ENCODE measurements at regions not wholly inside any gene's neighbourhood (a gene's known extent, or its start where the extent isn't known, plus 50 kb on each side); places are given as distances from the start of the nearest gene placed in this dataset.

DNA sequence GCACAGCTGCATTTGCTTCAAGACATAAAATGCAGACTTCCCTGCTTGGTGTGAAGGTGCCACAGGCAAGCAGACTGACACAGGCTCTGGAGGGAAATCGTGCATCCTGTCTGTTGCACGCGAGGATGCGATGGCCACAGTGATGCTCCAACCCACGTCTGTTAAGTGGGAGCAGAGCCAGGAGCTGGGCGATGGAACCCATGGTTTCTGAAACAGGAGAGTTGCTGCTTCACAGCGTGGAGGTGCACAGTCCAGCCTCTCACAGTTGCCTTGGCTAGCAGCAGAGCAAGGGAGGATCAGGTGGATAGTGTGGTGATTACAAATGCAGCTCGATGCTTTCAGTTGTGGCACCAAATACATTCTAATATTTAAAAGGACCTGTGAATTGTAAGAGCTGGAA lies 108.8 kb downstream of the TENT4A start:
- no peaks in the 10 kb centered on the region for H3K79me2 ChIP-seq (ENCODE audit: insufficient read depth, low read length)
- no peak overlapping the region for H3K9ac ChIP-seq (ENCODE audit: low read length)
- no peak overlapping the region for H2AFZ ChIP-seq (ENCODE audit: low read length)
- H3F3A ChIP-seq (ENCODE audit: insufficient read depth, low read length): no peaks in the 10 kb centered on the region
- H3K36me3 ChIP-seq (ENCODE audit: insufficient read depth, low read length): no peaks in the 10 kb centered on the region
- H3K4me2 ChIP-seq (ENCODE audit: low read length): no peak overlapping the region
- no peaks in the 10 kb centered on the region; the same call in 1 of the 2 replicates for H3K27me3 ChIP-seq (ENCODE audit: insufficient read depth, low read length)
- no peak for TF ChIP-seq CTCF (IDR thresholded peaks at IDR 0.05; ENCODE audit: low read length)
- no peak for TF ChIP-seq EZH2 (IDR thresholded peaks at IDR 0.05; ENCODE audit: borderline replicate concordance, low read length)
- H3K4me3 ChIP-seq (ENCODE audit: low read depth, low read length, poor library complexity, severe bottlenecking): no peak overlapping the region
- no peak overlapping the region for H3K27ac ChIP-seq (ENCODE audit: low read depth, low read length, poor library complexity, severe bottlenecking)
- no peaks in the 10 kb centered on the region for H3K9me2 ChIP-seq (ENCODE audit: low read depth, low read length)
- H3K9me3 ChIP-seq (ENCODE audit: low read length): no peaks in the 10 kb centered on the region; the same call in 1 of the 2 replicates
- no peaks in the 10 kb centered on the region for H4K20me1 ChIP-seq (ENCODE audit: insufficient read depth, low read length)
- H3K4me1 ChIP-seq (ENCODE audit: insufficient read depth, low read length, severe bottlenecking): no peaks in the 10 kb centered on the region

DNA sequence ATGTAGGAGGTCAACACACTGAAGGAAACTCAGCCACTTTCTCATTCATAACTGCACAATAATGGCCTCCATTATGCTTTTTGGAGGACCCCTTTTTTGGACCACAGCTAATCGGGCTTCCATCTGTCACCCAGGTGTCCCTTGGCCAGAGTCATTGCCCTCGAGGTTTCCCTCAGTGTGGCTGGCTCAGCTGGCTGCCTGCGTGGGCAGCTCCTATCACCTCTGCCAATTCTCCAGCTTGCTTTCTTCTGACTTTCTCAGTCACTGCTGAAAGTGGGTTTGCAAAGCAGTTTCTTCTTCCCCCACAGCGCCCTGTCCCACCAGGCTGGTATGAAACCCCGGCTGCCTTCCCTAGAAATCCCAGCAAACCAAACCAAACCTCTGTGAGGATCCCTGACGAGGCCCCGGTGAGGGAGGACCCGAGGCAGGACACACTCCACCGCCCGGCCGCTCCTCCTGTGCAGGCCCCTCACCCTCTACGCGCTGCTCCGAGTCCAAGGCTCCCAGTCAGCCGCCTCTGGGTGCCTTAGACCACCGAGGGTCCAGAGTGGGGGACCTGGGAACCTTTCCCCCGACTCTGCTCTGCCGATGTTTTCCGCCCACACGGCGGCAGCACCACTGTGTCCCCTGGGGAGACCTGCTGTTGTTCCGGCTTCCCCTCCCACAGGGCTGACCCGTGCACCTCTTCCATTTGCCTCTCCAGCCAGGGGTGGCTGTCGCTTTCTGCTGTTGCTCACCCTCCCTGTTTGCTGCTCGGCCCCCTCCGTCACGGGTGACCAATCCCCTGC lies 109.5 kb downstream of the TENT4A start:
- no peaks in the 10 kb centered on the region for H3F3A ChIP-seq (ENCODE audit: insufficient read depth, low read length)
- no peaks in the 10 kb centered on the region; the same call in 1 of the 2 replicates for H3K27me3 ChIP-seq (ENCODE audit: insufficient read depth, low read length)
- no peak overlapping the region for H3K4me3 ChIP-seq (ENCODE audit: low read depth, low read length, poor library complexity, severe bottlenecking)
- TF ChIP-seq EZH2 (IDR thresholded peaks at IDR 0.05; ENCODE audit: borderline replicate concordance, low read length): no peak
- no peak for TF ChIP-seq CTCF (IDR thresholded peaks at IDR 0.05; ENCODE audit: low read length)
- no peaks in the 10 kb centered on the region for H3K36me3 ChIP-seq (ENCODE audit: insufficient read depth, low read length)
- no peaks in the 10 kb centered on the region for H3K9me2 ChIP-seq (ENCODE audit: low read depth, low read length)
- no peaks in the 10 kb centered on the region; the same call in 1 of the 2 replicates for H3K9me3 ChIP-seq (ENCODE audit: low read length)
- no peaks in the 10 kb centered on the region for H3K4me1 ChIP-seq (ENCODE audit: insufficient read depth, low read length, severe bottlenecking)
- H3K79me2 ChIP-seq (ENCODE audit: insufficient read depth, low read length): no peaks in the 10 kb centered on the region
- H4K20me1 ChIP-seq (ENCODE audit: insufficient read depth, low read length): no peaks in the 10 kb centered on the region
- H3K27ac ChIP-seq (ENCODE audit: low read depth, low read length, poor library complexity, severe bottlenecking): no peak overlapping the region
- no peak overlapping the region for H3K4me2 ChIP-seq (ENCODE audit: low read length)
- H2AFZ ChIP-seq (ENCODE audit: low read length): no peak overlapping the region
- no peak overlapping the region for H3K9ac ChIP-seq (ENCODE audit: low read length)

DNA sequence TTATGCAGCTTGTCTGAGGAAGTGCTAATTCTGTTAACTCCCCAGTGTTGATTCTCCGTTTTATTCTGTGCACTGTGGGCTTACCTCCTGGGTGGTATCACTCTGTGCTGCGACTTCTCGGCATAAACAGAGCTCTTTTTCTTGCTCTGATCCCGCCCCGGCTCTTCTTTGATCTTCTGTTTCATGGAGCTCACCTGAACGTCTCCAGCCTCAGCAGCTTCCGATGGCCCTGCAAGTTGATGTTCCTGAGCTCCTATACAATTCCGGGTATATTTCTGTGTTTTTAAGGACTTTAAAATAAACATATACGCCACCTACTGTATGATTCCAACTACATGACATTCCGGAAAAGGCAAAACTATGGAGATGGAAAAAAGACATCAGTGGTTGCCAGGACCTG lies 110.8 kb downstream of the TENT4A start:
- Histone ChIP-seq H3F3A (ENCODE audit: insufficient read depth, low read length) (no peaks in the 10 kb centered on the region), H3K36me3 (ENCODE audit: insufficient read depth, low read length) (no peaks in the 10 kb centered on the region), H3K27ac (ENCODE audit: low read depth, low read length, poor library complexity, severe bottlenecking) (no peak overlapping the region), H3K27me3 (ENCODE audit: insufficient read depth, low read length) (no peaks in the 10 kb centered on the region; the same call in 1 of the 2 replicates), H3K9me3 (ENCODE audit: low read length) (no peaks in the 10 kb centered on the region; the same call in 1 of the 2 replicates), H4K20me1 (ENCODE audit: insufficient read depth, low read length) (no peaks in the 10 kb centered on the region), H3K4me1 (ENCODE audit: insufficient read depth, low read length, severe bottlenecking) (no peaks in the 10 kb centered on the region), H3K4me2 (ENCODE audit: low read length) (no peak overlapping the region), H3K79me2 (ENCODE audit: insufficient read depth, low read length) (no peaks in the 10 kb centered on the region), H3K9ac (ENCODE audit: low read length) (no peak overlapping the region), H3K9me2 (ENCODE audit: low read depth, low read length) (no peaks in the 10 kb centered on the region), H3K4me3 (ENCODE audit: low read depth, low read length, poor library complexity, severe bottlenecking) (no peak overlapping the region), H2AFZ (ENCODE audit: low read length) (no peak overlapping the region)
- TF ChIP-seq EZH2 (IDR thresholded peaks at IDR 0.05; ENCODE audit: borderline replicate concordance, low read length) (no peak), CTCF (IDR thresholded peaks at IDR 0.05; ENCODE audit: low read length) (no peak)
